H1 (cell line): ENCODE measurements at regions not wholly inside any gene's neighbourhood (a gene's known extent, or its start where the extent isn't known, plus 50 kb on each side); places are given as distances from the start of the nearest gene placed in this dataset.

ENCODE experiments used
- CTCF ChIA-PET: fragments of 300-600 bp; sonication (Branson Sonifier 250); formaldehyde crosslinking; loops from one replicate; lab custom pipeline; 2021; ENCODE audit not compliant: partially characterized antibody; lab: Charles Lee
- POLR2A ChIA-PET: fragments of 300-600 bp; sonication (Branson Sonifier 250); formaldehyde crosslinking; loops from one replicate; lab custom pipeline; 2021; ENCODE audit warnings: inconsistent platforms; ENCODE audit not compliant: partially characterized antibody; lab: Charles Lee
- DNase-seq, 2 experiments: peaks; one replicate each; pipeline versions ENCODE4 v3.0.0 to v3.0.0-alpha.2; 2010 to 2022; ENCODE audit warnings: low spot score in 2 of 2, low read depth in 1 of 2, mixed read lengths in 1 of 2
- FAIRE-seq: peaks from 2 replicates; lab custom pipeline; 2011; peaks lifted over from hg19 to GRCh38; lab: Jason Lieb, UNC
- H2AFZ ChIP-seq: 2 replicates; pipeline ENCODE4 v1.8.1; 2012; ENCODE audit warnings: low read length, inconsistent platforms
- H2AK5ac ChIP-seq: 2 replicates; pipeline ENCODE4 v1.6.1; 2013; ENCODE audit warnings: low read depth, low read length
- H2BK120ac ChIP-seq: replicated peaks from 2 replicates; pipeline ENCODE3; 2013; ENCODE audit warnings: low read depth, low read length, inconsistent platforms
- H2BK12ac ChIP-seq: 2 replicates; pipeline ENCODE4 v1.6.1; 2013; ENCODE audit warnings: low read depth, low read length
- H2BK15ac ChIP-seq: 2 replicates; pipeline ENCODE4 v1.6.1; 2013; ENCODE audit warnings: low read length
- H2BK20ac ChIP-seq: 2 replicates; pipeline ENCODE4 v1.6.1; 2013; ENCODE audit warnings: low read length
- H2BK5ac ChIP-seq: 2 replicates; pipeline ENCODE4 v1.6.1; 2013; ENCODE audit warnings: low read depth, low read length
- H3K14ac ChIP-seq: 2 replicates; pipeline ENCODE4 v1.6.1; 2013; ENCODE audit warnings: inconsistent platforms; ENCODE audit not compliant: insufficient read length
- H3K18ac ChIP-seq: 2 replicates; pipeline ENCODE4 v1.6.1; 2013; ENCODE audit warnings: low read length; ENCODE audit errors: extremely low read depth
- H3K23ac ChIP-seq: 2 replicates; pipeline ENCODE4 v1.6.1; 2013; ENCODE audit warnings: inconsistent platforms; ENCODE audit not compliant: insufficient read length
- H3K23me2 ChIP-seq: 2 replicates; pipeline ENCODE4 v1.6.1; 2013; ENCODE audit warnings: low read depth, low read length
- H3K27ac ChIP-seq: 2 replicates; pipeline ENCODE4 v1.6.1; 2011; ENCODE audit warnings: low read depth, low read length, inconsistent platforms
- H3K27me3 ChIP-seq, 4 experiments: replicated peaks in 1 of 4; 1 replicate in 1 of 4; 2 replicates in 3 of 4; pipeline versions ENCODE4 v1.6.1 to v1.8.1; 2011 to 2013; ENCODE audit warnings: low read length in 3 of 4, mild to moderate bottlenecking in 3 of 4, inconsistent platforms in 2 of 4, mixed read lengths in 2 of 4, moderate library complexity in 1 of 4; ENCODE audit not compliant: control insufficient read depth in 3 of 4, insufficient read depth in 3 of 4; ENCODE audit errors: extremely low read depth in 1 of 4
- H3K36me3 ChIP-seq, 4 experiments: 2 replicates each; pipeline versions ENCODE4 v1.6.1 to v1.8.1; 2011 to 2013; ENCODE audit warnings: mild to moderate bottlenecking in 4 of 4, low read length in 3 of 4, moderate library complexity in 2 of 4, control low read depth in 1 of 4, inconsistent platforms in 1 of 4; ENCODE audit not compliant: insufficient read depth in 4 of 4, control insufficient read depth in 2 of 4
- H3K4ac ChIP-seq: replicated peaks from 2 replicates; pipeline ENCODE3; 2013; ENCODE audit warnings: low read length, low read depth, mixed read lengths, inconsistent platforms; ENCODE audit not compliant: insufficient read length
- H3K4me1 ChIP-seq, 4 experiments: replicated peaks in 1 of 4; 1 replicate in 1 of 4; 2 replicates in 3 of 4; pipeline versions ENCODE4 v1.6.1 to v1.8.1; 2011 to 2013; ENCODE audit warnings: low read length in 3 of 4, inconsistent platforms in 2 of 4, mixed read lengths in 1 of 4; ENCODE audit not compliant: insufficient read depth in 4 of 4, control insufficient read depth in 3 of 4
- H3K4me2 ChIP-seq, 2 experiments: 2 replicates each; pipeline versions ENCODE4 v1.6.1 to v1.8.1; 2011 to 2013; ENCODE audit warnings: low read depth in 2 of 2, low read length in 2 of 2, control low read depth in 1 of 2, inconsistent platforms in 1 of 2, mild to moderate bottlenecking in 1 of 2; ENCODE audit not compliant: insufficient read depth in 1 of 2
- H3K4me3 ChIP-seq, 4 experiments: fragments of 200-600, 300-600 bp in 1 of 4; sonication (generic), shearing (Covaris generic), sonication (Bioruptor Twin) in 1 of 4; 2 replicates each; pipeline versions ENCODE4 v1.5.1 to v1.8.1; 2011 to 2016; ENCODE audit warnings: low read length in 4 of 4, low read depth in 3 of 4, control low read depth in 2 of 4, inconsistent platforms in 2 of 4, mild to moderate bottlenecking in 2 of 4, mixed read lengths in 1 of 4, moderate library complexity in 1 of 4; ENCODE audit not compliant: insufficient read depth in 2 of 4; ENCODE audit errors: extremely low read depth in 1 of 4
- H3K56ac ChIP-seq: replicated peaks from 2 replicates; pipeline ENCODE3; 2013; ENCODE audit warnings: low read depth, mild to moderate bottlenecking, mixed read lengths, low read length, inconsistent platforms; ENCODE audit not compliant: insufficient read length
- H3K79me1 ChIP-seq: 2 replicates; pipeline ENCODE4 v1.6.1; 2013; ENCODE audit warnings: low read depth, low read length, control low read depth
- H3K79me2 ChIP-seq, 2 experiments: 2 replicates each; pipeline versions ENCODE4 v1.6.1 to v1.8.1; 2012 to 2013; ENCODE audit warnings: low read length in 2 of 2, mild to moderate bottlenecking in 2 of 2, inconsistent platforms in 1 of 2; ENCODE audit not compliant: insufficient read depth in 2 of 2, control insufficient read depth in 1 of 2
- H3K9ac ChIP-seq, 4 experiments: replicated peaks in 1 of 4; 1 replicate in 1 of 4; 2 replicates in 3 of 4; pipeline versions ENCODE4 v1.6.1 to v1.8.1; 2011 to 2013; ENCODE audit warnings: low read depth in 3 of 4, low read length in 3 of 4, control low read depth in 2 of 4, mild to moderate bottlenecking in 2 of 4, moderate library complexity in 2 of 4, inconsistent platforms in 1 of 4; ENCODE audit errors: extremely low read depth in 1 of 4
- H3K9me3 ChIP-seq, 2 experiments: 2 replicates each; pipeline versions ENCODE4 v1.6.1 to v1.8.1; 2012 to 2013; ENCODE audit warnings: mild to moderate bottlenecking in 2 of 2, moderate library complexity in 2 of 2, control low read depth in 1 of 2, inconsistent platforms in 1 of 2, low read depth in 1 of 2, low read length in 1 of 2, mixed read lengths in 1 of 2; ENCODE audit not compliant: insufficient read depth in 2 of 2
- H4K20me1 ChIP-seq, 2 experiments: replicated peaks in 1 of 2; 2 replicates each; pipeline versions ENCODE3 to v1.8.1; 2011 to 2013; ENCODE audit warnings: inconsistent platforms in 2 of 2, low read length in 2 of 2, mild to moderate bottlenecking in 1 of 2; ENCODE audit not compliant: insufficient read depth in 2 of 2, control insufficient read depth in 1 of 2
- H4K5ac ChIP-seq: 2 replicates; pipeline ENCODE4 v1.6.1; 2013; ENCODE audit warnings: low read length, low read depth, mixed read lengths, inconsistent platforms; ENCODE audit not compliant: insufficient read length
- H4K8ac ChIP-seq: 2 replicates; pipeline ENCODE4 v1.8.0; 2013; ENCODE audit warnings: mild to moderate bottlenecking, moderate library complexity, low read length, inconsistent platforms; ENCODE audit not compliant: insufficient read depth; ENCODE audit errors: extremely low read depth
- H4K91ac ChIP-seq: replicated peaks from 2 replicates; pipeline ENCODE3; 2013; ENCODE audit warnings: low read length, mixed read lengths, inconsistent platforms; ENCODE audit not compliant: insufficient read length
- JUND ChIP-seq: IDR thresholded peaks from 2 replicates; pipeline ENCODE4 v1.6.1; 2011; ENCODE audit warnings: mild to moderate bottlenecking, improper control_type of control experiment, low read length
- NRF1 ChIP-seq: IDR thresholded peaks from 2 replicates; pipeline ENCODE4 v1.6.1; 2011; ENCODE audit warnings: mild to moderate bottlenecking, low read depth, low read length, improper control_type of control experiment
- POLR2A ChIP-seq, 2 experiments: IDR thresholded peaks; 1 replicate in 1 of 2; 2 replicates in 1 of 2; pipeline ENCODE4 v1.6.1; 2011; ENCODE audit warnings: low read depth in 2 of 2, low read length in 2 of 2, mild to moderate bottlenecking in 2 of 2; ENCODE audit errors: control extremely low read depth in 1 of 2
- WGBS, 2 experiments: shearing (Covaris generic) in 1 of 2; methylation state at CpG; one replicate each; pipeline versions ENCODE4 v1.1.6 to v1.1.7; 2013 to 2015; ENCODE audit warnings: low lambda C conversion rate in 2 of 2, mixed read lengths in 2 of 2, inconsistent platforms in 1 of 2, low coverage in 1 of 2, missing lambda C conversion rate in 1 of 2; ENCODE audit not compliant: insufficient replicate concordance in 2 of 2, insufficient coverage in 1 of 2, insufficient read length in 1 of 2; ENCODE audit errors: extremely low coverage in 1 of 2, missing lambda C conversion rate in 1 of 2; 5-methylcytosine and 5-hydroxymethylcytosine counted together
- TF ChIP-seq, protein P1 (sequence below), 3 experiments: IDR thresholded peaks; 1 replicate in 2 of 3; 2 replicates in 1 of 3; pipeline versions ENCODE4 v1.5.1 to v1.6.1; 2011; ENCODE audit warnings: low read length in 3 of 3, mild to moderate bottlenecking in 3 of 3, inconsistent platforms in 2 of 3, low read depth in 1 of 3, moderate library complexity in 1 of 3; ENCODE audit not compliant: insufficient read depth in 1 of 3; ENCODE audit errors: control extremely low read depth in 1 of 3

DNA sequence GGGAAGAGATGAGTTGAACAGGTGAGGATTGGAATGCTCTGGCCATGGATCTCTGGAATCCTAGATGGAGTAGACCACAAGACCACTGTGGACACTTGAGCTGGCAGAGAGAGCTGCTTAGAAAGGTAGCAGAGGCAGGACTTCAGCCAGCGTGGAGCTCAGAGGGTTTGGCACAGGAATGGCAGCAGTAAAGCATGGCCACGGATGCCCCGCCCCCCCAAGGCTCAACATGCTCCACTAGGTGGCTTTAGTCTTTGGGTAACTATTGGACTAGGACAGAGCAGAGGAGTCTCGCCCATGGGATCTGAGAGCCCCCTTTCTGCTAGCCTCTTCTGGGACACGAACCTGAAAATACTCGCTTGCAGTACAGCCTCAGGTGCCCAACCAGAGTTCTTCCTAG, 150.1 kb upstream of the NEIL3 start:
- Histone ChIP-seq H2AK5ac (no peak overlapping the region), H4K5ac (no peak overlapping the region), H4K20me1 (no peaks in the 10 kb centered on the region), H3K27ac (no peak overlapping the region), H2AFZ (no peak overlapping the region), H2BK120ac (no peak overlapping the region), H2BK5ac (no peak overlapping the region), H3K9me3 (peaks cover 0 to 3% of the 10 kb centered on the region in 2 experiments; a peak in 1 of 4 replicates), H3K9ac (no peak overlapping the region), H2BK15ac (no peak overlapping the region), H3K14ac (no peak overlapping the region), H3K79me2 (no peaks in the 10 kb centered on the region), H4K8ac (no peak overlapping the region), H3K4me3 (no peak overlapping the region), H3K4me2 (no peak overlapping the region), H4K91ac (no peak overlapping the region), H3K4me1 (no peaks in the 10 kb centered on the region), H3K18ac (no peak overlapping the region), H3K56ac (no peak overlapping the region), H3K27me3 (no peaks in the 10 kb centered on the region), H3K23ac (no peak overlapping the region), H2BK20ac (no peak overlapping the region), H3K23me2 (no peaks in the 10 kb centered on the region), H3K36me3 (no peaks in the 10 kb centered on the region), H3K4ac (no peak overlapping the region), H2BK12ac (no peak overlapping the region), H3K79me1 (no peaks in the 10 kb centered on the region)
- ChIA-PET POLR2A (interaction anchor here (0.6 kb wide), 1 partner anchor 23 kb away, joined by 3 read pairs; no protein-coding TSS in a partner anchor), CTCF (no interaction called here)
- FAIRE-seq: no peak
- no peak for DNase-seq
- 90% methylated on average over 5 of the region's 6 CpGs; no CpG with 5 or more reads in 1 of the 2 experiments for WGBS, 2 experiments
- TF ChIP-seq NRF1 (no peak), JUND (no peak), POLR2A (IDR thresholded peaks at IDR 0.05; ENCODE audit: control extremely low read depth in 1 of 2, low read depth in 2 of 2, low read length in 2 of 2) (no peak)
- TF ChIP-seq, protein P1, sequence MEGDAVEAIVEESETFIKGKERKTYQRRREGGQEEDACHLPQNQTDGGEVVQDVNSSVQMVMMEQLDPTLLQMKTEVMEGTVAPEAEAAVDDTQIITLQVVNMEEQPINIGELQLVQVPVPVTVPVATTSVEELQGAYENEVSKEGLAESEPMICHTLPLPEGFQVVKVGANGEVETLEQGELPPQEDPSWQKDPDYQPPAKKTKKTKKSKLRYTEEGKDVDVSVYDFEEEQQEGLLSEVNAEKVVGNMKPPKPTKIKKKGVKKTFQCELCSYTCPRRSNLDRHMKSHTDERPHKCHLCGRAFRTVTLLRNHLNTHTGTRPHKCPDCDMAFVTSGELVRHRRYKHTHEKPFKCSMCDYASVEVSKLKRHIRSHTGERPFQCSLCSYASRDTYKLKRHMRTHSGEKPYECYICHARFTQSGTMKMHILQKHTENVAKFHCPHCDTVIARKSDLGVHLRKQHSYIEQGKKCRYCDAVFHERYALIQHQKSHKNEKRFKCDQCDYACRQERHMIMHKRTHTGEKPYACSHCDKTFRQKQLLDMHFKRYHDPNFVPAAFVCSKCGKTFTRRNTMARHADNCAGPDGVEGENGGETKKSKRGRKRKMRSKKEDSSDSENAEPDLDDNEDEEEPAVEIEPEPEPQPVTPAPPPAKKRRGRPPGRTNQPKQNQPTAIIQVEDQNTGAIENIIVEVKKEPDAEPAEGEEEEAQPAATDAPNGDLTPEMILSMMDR (IDR thresholded peaks at IDR 0.05; ENCODE audit: control extremely low read depth in 1 of 3, insufficient read depth in 1 of 3, low read depth in 1 of 3, low read length in 3 of 3): no peak
